Fibroblast of the aortic adventitia (primary cell): ENCODE measurements at regions not wholly inside any gene's neighbourhood (a gene's known extent, or its start where the extent isn't known, plus 50 kb on each side); places are given as distances from the start of the nearest gene placed in this dataset.
"Not testable (repeated sequence)": the region's sequence is repeated elsewhere in the genome, so short reads cannot be mapped to it uniquely, and the experiment has no call there.

Experiments used
- DNase-seq: peaks from one replicate; pipeline ENCODE4 v3.0.0-alpha.2; 2010; ENCODE audit warnings: low read depth
- H3K4me3 ChIP-seq: 2 replicates; pipeline ENCODE4 v1.5.1; 2011; ENCODE audit warnings: low read depth, mild to moderate bottlenecking, control low read depth, low read length, moderate library complexity
- CTCF ChIP-seq: IDR thresholded peaks from 2 replicates; pipeline ENCODE4 v1.5.1; 2011; ENCODE audit warnings: mild to moderate bottlenecking, low read length, control low read depth, inconsistent platforms; ENCODE audit not compliant: insufficient read depth

- no peak for TF ChIP-seq CTCF
- peak; percentile 19 for DNase-seq
Measured at GRCh38 chr3:166275024-166275390, 437.8 kb upstream of the BCHE start.

GRCh38 chr3:166274351-166275023 lies 437.3 kb upstream of the BCHE start:
- DNase-seq = peak; percentile 31
- TF ChIP-seq CTCF = no peak
- H3K4me3 ChIP-seq = no peak overlapping the region

More at GRCh38 chr3:166275024-166275390, 437.8 kb upstream of the BCHE start:
- H3K4me3 ChIP-seq = no peak overlapping the region

- TF ChIP-seq CTCF = no peak
- no peak overlapping the region for H3K4me3 ChIP-seq
- no peak for DNase-seq
Measured at GRCh38 chr3:166270429-166270828, 433.2 kb upstream of the BCHE start.

GRCh38 chr3:166265153-166265552 lies 427.9 kb upstream of the BCHE start:
- no peak for TF ChIP-seq CTCF
- DNase-seq = no peak
- no peak overlapping the region for H3K4me3 ChIP-seq

GRCh38 chr3:166263460-166263859 lies 426.2 kb upstream of the BCHE start:
- no peak overlapping the region for H3K4me3 ChIP-seq
- no peak for DNase-seq
- TF ChIP-seq CTCF = peak; percentile 38

GRCh38 chr3:166258293-166258850 lies 421.1 kb upstream of the BCHE start:
- DNase-seq, H3K4me3 ChIP-seq: not testable (repeated sequence)

GRCh38 chr3:166257715-166258114 lies 420.5 kb upstream of the BCHE start:
- no peak for TF ChIP-seq CTCF
- no peak overlapping the region for H3K4me3 ChIP-seq
- no peak for DNase-seq
